ENCODE measurements at regions not wholly inside any gene's neighbourhood (a gene's known extent, or its start where the extent isn't known, plus 50 kb on each side); places are given as distances from the start of the nearest gene placed in this dataset.
"Not testable (repeated sequence)": the region's sequence is repeated elsewhere in the genome, so short reads cannot be mapped to it uniquely, and the experiment has no call there.

GRCh38 chr7:34401776-34402175 is 256.2 kb upstream of the NPSR1 start:
- DNase-seq = no peak

DNA sequence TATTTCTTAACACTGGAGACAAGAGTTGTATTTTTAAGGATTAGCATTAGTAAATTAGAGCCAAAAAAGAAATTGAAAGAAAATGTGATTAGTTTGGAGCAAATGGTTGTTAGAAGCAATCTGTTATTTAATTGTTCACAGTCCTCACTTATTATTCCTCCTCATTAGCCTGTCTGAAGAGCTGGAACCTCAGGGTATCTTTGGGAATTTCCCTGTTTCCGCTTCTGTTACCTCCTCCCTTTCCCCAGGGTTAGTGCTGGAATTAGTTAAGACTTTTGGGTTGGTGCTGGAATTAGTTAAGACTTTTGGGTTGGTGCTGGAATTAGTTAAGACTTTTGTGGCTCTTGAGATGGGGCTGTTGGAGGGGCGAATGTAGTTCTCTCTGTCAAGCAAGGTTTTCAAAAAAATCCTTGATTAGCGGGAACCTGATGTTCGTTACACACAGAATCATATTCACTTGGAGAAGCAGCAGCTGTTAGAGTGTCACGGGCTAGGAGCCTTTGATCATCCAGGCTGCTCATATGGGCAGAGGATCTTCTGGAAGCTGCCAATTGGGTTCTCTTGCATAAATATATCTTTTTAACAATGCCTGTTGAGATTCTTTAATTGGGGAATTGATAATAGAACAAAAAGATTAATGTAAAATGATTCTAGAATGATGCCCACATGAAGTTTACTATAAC is 251.0 kb upstream of the NPSR1 start:
- no peak for DNase-seq

- DNase-seq = no peak
Observed at GRCh38 chr7:34407586-34407985, 250.4 kb upstream of the NPSR1 start.

DNA sequence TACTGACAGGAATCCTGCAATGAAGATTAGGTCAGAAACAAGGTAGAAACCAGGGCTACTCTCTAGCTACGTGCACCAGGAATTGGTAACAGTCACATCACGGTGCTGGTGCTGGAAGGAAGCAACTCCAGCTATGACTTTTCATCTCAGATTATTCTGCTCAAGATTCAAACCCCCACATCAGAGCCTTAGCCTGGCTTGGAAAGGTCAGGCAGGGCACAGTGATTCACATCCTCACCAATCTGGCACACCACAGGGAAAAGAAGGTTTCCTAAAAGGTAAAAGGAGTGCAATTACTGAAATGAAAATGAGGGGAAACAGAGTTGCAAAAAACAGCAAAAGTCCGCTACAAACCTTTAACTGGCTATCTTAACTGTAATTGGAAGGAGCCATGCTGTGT is 240.2 kb upstream of the NPSR1 start:
- DNase-seq = no peak

DNA sequence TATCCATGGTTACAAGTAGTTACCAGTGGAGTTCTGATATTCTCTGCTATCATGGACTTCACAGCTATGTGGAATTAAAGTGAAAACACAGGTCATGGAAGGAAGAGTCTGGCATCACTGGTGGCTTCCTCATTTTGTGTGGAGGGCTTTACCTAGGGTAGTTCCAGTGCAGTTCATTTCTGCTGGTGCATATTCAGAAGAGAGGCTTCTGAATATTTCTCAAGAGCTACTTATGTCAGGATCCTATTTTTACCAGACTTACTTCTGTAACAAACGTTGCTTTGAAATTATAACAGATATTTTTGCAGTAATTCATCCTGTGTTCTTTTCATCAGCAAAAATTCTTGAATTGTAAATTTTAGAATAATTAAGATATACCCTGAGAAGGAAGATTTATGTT is 236.5 kb upstream of the NPSR1 start:
- no peak for DNase-seq

- no peak for DNase-seq
Observed at GRCh38 chr7:34425194-34425593, 232.8 kb upstream of the NPSR1 start.

DNA sequence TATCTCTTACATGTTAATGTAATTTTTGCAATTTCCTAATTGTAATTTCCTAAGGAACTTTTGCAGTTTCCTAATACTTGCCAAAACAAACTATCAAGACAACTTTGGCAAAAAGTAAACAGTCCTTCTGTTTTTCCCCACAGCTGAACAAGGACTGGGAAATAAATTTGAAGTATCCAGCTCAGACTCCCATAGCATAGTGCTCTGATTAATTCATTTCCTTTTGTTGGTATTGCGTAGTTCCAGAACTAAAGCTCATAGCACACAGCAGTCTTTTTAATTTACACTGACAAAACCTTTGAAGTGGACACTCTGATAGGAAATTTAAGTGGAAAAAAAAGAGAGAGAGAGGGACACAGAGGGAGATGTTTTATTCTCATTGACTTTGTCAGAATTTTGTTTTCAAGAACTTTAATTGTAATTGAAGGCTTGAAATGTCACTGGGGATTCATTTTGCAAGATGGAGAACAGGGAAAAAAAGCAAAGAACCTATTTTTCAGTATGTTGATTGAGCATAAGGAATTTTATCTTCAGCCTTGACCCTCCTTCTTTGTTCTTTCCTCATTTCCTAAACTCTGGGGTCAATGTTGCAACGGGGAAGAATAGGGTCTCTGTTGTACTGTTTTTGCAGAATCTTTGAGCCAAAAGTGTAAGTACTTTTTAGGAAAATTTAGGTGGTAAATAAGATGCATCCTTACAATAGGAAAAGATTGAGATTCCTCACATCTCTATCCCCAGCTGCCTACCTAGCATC is 232.2 kb upstream of the NPSR1 start:
- DNase-seq = no peak

DNA sequence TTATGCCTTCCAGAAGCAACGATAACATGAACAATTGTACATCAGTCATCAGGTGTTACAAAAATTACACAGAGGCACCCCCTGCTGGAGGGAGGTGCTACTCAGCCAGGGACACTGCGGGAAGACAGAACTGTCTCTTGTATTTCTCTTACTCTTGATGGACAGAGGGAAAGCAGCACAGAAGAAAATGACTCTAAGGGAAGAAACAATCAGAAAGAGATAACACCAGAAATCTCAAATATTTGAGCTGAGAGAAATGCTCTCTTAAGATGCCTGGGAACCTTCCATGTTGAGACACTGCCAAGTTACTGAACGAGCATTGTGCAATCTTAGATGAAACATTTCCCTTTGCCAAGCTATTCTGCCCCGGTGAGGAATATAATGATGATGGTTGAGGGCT is 227.6 kb upstream of the NPSR1 start:
- DNase-seq = no peak

DNA sequence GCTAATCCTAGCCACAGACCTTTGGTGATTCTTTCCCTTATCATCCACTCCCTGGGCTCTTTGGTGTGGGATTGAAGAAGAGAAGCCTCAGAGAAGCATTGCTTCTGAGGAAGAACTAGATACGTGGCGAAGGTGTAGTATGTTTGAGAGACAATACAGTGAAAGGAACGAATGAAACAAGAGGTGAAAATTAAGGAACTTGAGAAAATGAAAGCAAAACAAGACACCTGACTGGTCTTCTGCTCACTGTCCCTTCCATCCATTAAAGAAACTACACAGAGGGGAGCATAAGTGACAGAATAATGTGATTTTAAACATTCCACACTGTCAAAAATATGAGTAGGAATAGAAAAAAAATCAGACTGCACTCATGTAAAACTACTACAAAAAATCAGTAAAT is 219.6 kb upstream of the NPSR1 start:
- DNase-seq = no peak

DNA sequence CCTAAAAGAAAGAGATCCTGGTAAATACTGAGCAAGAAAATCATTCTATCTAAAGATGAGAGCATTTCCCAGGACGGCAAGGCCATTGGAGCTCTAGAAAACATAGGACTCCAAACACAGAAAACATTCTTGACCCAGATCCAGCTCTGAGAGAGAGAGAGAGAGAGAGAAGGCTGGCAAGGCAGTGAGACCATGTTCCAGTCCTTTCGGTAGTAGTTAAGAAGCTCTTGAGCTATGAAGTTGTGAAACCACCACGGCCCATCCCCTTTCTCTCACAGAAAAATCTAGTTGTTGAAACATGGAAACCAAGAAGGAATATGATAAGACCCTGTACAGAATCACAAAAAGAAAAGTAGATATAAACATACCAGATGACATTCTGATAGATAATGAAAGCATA is 212.4 kb upstream of the NPSR1 start:
- no peak for DNase-seq

DNA sequence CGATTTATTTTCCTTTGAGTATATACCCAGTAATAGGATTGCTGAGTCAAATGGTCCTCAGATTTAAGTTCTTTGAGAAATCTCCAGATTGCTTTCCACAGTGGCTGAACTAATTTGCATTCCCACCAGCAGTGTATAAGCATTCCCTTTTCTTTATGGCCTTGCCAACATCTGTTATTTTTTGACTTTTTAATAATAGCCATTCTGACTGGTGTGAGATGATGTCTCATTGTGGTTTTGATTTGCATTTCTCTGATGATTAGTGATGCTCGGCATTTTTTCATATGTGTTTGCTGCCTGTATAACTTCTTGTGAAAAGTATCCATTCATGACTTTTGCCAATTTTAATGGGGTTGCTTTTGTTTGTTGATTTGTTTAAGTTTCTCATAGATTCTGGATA is 209.5 kb upstream of the NPSR1 start:
- not testable (repeated sequence) for DNase-seq

DNA sequence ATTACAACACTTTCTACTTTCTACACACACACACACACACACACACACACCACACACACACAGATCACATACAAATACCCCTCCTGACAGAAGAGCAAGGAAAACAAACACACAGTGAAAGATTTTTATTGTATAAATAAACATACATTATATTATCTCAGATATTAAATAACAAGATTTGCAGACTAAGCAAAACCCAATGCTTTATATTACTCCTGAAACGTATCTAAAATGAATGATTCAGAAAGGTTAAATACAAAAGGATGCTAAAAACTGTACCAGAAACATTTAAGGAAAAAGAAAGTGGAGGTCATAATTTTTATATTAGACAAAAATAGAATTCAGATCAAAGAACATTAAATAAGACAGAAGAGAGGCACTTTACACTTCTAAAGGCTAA is 208.3 kb upstream of the NPSR1 start:
- no peak for DNase-seq

DNA sequence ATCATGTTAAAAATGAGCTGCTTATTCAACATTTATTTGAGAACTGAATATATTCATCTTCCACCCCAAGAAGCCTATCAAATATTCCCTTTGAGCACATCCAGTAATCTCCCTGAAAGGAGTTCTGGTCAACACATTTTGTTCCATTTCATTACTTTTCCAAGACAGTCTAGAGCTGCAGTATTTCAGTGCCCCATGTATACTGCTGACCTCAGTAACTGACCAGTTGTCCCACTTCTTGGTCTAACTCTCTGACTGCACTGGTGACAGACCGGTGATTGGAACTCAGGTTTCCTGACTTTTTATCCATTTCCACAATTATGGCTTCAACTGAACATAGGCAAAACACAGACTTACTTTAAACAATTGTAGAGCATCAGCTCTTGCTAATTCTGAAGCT is 206.8 kb upstream of the NPSR1 start:
- no peak for DNase-seq

DNA sequence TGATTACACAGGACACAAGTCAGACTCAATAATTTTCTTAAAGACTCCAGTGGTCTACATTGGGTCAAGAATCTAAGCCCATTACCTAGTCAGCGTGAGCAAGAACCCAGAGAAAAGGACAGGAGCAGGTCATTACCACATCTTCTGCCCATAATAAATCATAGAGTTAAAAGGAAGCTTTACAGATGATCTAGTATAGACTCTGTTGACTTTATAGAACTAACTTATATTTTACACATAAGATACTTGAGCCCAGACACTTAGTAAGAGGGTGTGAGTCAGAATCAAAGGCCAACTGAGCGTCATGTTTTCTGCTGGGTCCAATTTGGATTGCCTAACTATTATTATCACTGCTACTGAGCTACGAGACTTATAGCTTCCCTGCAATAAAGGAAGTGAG is 206.1 kb upstream of the NPSR1 start:
- no peak for DNase-seq

DNA sequence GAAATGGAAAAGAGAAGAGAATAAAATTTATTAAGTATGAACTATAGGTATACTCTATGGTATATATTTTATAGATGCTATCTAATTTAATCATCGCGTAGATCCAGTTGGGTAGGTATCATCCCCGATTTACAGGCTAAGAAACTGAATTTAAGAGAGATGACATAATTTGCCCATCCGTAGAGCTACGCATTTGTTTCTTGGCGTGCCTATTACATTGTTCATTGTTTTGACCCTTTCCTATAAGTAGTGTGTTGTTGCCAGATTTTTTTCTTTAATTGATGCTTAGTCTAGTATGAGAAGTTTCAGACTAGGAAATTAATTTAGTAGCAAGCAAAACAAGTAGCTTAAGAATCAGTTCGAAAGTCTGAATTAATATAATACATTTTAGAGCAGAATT is 205.7 kb upstream of the NPSR1 start:
- no peak for DNase-seq

GRCh38 chr7:34453150-34453549 is 204.9 kb upstream of the NPSR1 start:
- DNase-seq = no peak

- DNase-seq = no peak
Observed at GRCh38 chr7:34454381-34454780, 203.6 kb upstream of the NPSR1 start.

DNA sequence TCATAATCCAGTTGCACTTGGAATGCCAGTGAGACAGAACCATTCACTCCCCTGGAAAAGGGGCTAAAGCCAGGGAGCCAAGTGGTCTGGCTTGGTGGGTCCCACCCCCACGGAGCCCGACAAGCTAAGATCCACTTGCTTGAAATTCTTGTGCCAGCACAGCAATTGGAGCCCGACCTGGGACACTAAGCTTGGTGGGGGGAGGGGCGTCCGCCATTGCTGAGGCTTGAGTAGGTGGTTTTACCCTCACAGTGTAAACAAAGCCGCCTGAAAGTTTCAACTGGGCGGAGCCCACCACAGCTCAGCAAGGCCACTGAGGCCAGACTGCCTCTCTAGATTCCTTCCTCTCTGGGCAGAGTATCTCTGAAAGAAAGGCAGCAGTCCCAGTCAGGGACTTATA is 200.7 kb upstream of the NPSR1 start:
- DNase-seq = no peak

DNA sequence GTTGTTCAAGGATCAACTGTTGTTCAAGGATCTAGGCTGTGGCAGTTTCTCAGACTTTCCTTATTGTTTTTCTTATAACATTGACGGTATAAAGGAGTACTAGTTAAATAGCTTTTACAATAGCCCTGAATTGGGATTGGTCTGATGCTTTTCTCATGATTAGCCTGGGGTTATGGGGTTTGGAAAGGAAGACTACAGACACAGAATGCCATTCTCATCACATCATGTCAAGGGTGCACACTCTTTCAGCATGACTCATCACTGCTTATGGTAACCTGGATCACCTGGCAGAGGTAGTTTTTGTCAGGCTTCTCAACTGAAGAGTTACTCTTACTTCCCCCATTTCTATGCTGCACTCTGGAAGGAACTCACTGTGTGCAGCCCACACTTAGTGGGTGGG is 194.2 kb upstream of the NPSR1 start:
- DNase-seq = no peak

DNA sequence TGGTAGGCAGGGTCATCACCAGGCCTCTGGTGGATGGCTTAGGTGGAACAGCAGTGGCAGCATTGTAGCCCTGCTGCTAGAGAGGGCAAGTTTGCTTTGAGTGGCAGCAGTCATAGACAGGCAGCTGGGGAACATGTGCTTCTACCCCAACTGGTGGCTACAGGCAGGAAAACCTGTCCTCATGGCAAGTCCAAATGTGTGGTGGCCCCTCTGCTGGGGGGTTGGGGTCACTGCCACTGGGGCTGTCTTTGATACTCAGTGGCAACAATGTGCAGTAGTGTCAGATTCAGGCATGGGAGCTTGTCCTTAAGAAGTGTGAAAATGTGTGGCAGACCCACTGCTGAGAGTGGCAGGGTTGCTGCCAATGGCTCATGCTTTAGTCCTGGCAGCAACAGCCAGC is 186.2 kb upstream of the NPSR1 start:
- DNase-seq = no peak

DNA sequence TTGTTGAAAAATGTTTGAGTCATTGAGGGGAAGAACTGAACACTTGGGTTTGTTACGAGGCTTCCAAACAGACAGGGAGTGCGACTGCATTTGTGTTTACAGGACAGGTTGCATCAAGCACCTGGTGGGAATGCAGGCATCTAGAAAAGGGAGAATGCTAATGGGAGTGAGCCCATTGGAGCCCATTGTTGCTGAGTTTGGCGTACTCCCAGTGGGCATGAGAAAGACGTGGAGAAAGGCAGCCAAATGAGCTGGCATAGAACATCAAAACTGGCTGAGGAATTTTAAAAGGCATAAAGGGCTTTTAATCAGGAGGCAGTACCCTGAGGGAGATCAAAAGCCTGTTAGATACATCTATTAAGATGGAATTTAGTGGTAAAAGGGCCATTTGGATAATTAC is 171.6 kb upstream of the NPSR1 start:
- DNase-seq = no peak

GRCh38 chr7:34487391-34488115 is 170.5 kb upstream of the NPSR1 start:
- no peak for DNase-seq

GRCh38 chr7:34488766-34489165 is 169.3 kb upstream of the NPSR1 start:
- no peak for DNase-seq

GRCh38 chr7:34491899-34492298 is 166.1 kb upstream of the NPSR1 start:
- DNase-seq = no peak
